ENCODE measurements at regions not wholly inside any gene's neighbourhood (a gene's known extent, or its start where the extent isn't known, plus 50 kb on each side); places are given as distances from the start of the nearest gene placed in this dataset.

DNA sequence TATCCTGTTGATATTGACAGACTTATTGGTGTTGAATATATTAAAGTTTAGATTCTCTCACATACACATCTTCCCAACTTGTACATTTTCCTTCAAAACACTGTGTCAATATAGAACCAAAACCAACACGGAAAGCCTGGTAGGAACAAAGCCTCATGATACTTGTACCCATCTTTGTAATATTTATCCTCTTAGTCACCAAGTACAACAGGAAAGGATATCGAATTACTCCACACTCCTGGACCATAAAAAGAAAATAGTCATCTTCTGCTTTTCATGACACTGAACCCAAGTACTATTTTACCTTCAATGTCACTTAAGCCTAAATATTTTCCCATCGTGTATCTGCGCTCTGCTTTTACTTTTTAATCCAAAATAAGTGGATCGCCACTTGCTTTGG is 702.9 kb upstream of the PCDH9 start (continued):
- TF ChIP-seq, protein P1, sequence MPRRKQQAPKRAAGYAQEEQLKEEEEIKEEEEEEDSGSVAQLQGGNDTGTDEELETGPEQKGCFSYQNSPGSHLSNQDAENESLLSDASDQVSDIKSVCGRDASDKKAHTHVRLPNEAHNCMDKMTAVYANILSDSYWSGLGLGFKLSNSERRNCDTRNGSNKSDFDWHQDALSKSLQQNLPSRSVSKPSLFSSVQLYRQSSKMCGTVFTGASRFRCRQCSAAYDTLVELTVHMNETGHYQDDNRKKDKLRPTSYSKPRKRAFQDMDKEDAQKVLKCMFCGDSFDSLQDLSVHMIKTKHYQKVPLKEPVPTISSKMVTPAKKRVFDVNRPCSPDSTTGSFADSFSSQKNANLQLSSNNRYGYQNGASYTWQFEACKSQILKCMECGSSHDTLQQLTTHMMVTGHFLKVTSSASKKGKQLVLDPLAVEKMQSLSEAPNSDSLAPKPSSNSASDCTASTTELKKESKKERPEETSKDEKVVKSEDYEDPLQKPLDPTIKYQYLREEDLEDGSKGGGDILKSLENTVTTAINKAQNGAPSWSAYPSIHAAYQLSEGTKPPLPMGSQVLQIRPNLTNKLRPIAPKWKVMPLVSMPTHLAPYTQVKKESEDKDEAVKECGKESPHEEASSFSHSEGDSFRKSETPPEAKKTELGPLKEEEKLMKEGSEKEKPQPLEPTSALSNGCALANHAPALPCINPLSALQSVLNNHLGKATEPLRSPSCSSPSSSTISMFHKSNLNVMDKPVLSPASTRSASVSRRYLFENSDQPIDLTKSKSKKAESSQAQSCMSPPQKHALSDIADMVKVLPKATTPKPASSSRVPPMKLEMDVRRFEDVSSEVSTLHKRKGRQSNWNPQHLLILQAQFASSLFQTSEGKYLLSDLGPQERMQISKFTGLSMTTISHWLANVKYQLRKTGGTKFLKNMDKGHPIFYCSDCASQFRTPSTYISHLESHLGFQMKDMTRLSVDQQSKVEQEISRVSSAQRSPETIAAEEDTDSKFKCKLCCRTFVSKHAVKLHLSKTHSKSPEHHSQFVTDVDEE (CRISPR knock-in tag; IDR thresholded peaks at IDR 0.05): no peak
- TF ChIP-seq ESRRG (CRISPR knock-in tag; IDR thresholded peaks at IDR 0.05) (no peak), ZFP3 (CRISPR knock-in tag; IDR thresholded peaks at IDR 0.05) (no peak), ARNTL (CRISPR knock-in tag; IDR thresholded peaks at IDR 0.05; ENCODE audit: borderline replicate concordance, low read depth) (no peak), ZNF70 (CRISPR knock-in tag; IDR thresholded peaks at IDR 0.05) (no peak), ZC3H10 (CRISPR knock-in tag; IDR thresholded peaks at IDR 0.05) (no peak), ZFP30 (CRISPR knock-in tag; IDR thresholded peaks at IDR 0.05) (no peak)
- TF ChIP-seq, protein P2, sequence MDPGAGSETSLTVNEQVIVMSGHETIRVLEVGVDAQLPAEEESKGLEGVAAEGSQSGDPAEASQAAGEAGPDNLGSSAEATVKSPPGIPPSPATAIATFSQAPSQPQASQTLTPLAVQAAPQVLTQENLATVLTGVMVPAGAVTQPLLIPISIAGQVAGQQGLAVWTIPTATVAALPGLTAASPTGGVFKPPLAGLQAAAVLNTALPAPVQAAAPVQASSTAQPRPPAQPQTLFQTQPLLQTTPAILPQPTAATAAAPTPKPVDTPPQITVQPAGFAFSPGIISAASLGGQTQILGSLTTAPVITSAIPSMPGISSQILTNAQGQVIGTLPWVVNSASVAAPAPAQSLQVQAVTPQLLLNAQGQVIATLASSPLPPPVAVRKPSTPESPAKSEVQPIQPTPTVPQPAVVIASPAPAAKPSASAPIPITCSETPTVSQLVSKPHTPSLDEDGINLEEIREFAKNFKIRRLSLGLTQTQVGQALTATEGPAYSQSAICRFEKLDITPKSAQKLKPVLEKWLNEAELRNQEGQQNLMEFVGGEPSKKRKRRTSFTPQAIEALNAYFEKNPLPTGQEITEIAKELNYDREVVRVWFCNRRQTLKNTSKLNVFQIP (CRISPR knock-in tag; IDR thresholded peaks at IDR 0.05; ENCODE audit: borderline replicate concordance, low read depth): no peak

DNA sequence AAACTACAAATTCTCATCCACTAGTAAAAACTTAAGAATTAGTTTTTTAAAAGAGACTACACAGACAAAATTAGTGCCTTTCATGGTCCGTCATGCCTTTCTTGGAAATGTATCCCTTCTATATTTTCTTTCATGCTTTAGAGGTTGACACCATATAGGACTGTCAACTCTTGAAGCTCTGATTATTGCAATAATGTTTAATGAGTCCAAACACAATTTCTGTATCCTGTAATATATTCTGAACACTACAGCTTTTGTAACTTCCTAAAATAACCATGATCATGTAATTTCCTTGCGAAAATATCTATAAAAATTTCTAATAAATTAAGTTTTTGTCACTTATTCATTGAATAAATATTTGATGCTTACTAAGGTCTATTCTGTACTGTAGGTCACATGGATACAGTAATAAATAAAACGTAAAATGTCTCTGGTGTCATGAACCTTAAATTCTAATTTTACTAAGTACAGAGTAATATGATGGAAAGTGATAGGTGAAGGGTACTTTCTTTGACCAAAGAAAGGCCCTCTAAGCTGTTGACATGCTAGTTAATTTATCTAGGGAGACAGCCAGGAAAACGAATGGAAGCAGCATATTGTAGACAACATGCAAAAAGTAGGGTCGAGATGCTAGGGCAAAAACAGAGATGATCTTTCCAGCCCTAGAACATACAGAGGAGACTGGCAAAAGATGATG is 687.3 kb upstream of the PCDH9 start:
- ATAC-seq: no peak

More for the DNA sequence above, 687.3 kb upstream of the PCDH9 start:
- TF ChIP-seq SNAI2 (CRISPR knock-in tag; IDR thresholded peaks at IDR 0.05): no peak
- no peak for TF ChIP-seq ARNTL (CRISPR knock-in tag; IDR thresholded peaks at IDR 0.05; ENCODE audit: borderline replicate concordance, low read depth)
- no peak for TF ChIP-seq BACH2 (CRISPR knock-in tag; IDR thresholded peaks at IDR 0.05; ENCODE audit: borderline replicate concordance)
- TF ChIP-seq, protein P1 (CRISPR knock-in tag; IDR thresholded peaks at IDR 0.05): no peak
- no peak for TF ChIP-seq ZNF565 (CRISPR knock-in tag; conservative IDR thresholded peaks at IDR 0.05; ENCODE audit: low read depth)
- TF ChIP-seq ZFP30 (CRISPR knock-in tag; IDR thresholded peaks at IDR 0.05): no peak
- no peak for TF ChIP-seq PPARA (CRISPR knock-in tag; IDR thresholded peaks at IDR 0.05; ENCODE audit: borderline replicate concordance)
- no peak for TF ChIP-seq ESRRG (CRISPR knock-in tag; IDR thresholded peaks at IDR 0.05)
- no peak for TF ChIP-seq ZNF70 (CRISPR knock-in tag; IDR thresholded peaks at IDR 0.05)
- no peak for TF ChIP-seq TOX (CRISPR knock-in tag; IDR thresholded peaks at IDR 0.05; ENCODE audit: borderline replicate concordance)
- TF ChIP-seq ZNF8 (CRISPR knock-in tag; IDR thresholded peaks at IDR 0.05): no peak
- TF ChIP-seq ZFP3 (CRISPR knock-in tag; IDR thresholded peaks at IDR 0.05): no peak
- TF ChIP-seq, protein P2 (CRISPR knock-in tag; IDR thresholded peaks at IDR 0.05; ENCODE audit: borderline replicate concordance, low read depth): no peak
- TF ChIP-seq, protein P3, sequence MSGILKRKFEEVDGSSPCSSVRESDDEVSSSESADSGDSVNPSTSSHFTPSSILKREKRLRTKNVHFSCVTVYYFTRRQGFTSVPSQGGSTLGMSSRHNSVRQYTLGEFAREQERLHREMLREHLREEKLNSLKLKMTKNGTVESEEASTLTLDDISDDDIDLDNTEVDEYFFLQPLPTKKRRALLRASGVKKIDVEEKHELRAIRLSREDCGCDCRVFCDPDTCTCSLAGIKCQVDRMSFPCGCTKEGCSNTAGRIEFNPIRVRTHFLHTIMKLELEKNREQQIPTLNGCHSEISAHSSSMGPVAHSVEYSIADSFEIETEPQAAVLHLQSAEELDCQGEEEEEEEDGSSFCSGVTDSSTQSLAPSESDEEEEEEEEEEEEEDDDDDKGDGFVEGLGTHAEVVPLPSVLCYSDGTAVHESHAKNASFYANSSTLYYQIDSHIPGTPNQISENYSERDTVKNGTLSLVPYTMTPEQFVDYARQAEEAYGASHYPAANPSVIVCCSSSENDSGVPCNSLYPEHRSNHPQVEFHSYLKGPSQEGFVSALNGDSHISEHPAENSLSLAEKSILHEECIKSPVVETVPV (CRISPR knock-in tag; IDR thresholded peaks at IDR 0.05): no peak
- TF ChIP-seq, protein P4, sequence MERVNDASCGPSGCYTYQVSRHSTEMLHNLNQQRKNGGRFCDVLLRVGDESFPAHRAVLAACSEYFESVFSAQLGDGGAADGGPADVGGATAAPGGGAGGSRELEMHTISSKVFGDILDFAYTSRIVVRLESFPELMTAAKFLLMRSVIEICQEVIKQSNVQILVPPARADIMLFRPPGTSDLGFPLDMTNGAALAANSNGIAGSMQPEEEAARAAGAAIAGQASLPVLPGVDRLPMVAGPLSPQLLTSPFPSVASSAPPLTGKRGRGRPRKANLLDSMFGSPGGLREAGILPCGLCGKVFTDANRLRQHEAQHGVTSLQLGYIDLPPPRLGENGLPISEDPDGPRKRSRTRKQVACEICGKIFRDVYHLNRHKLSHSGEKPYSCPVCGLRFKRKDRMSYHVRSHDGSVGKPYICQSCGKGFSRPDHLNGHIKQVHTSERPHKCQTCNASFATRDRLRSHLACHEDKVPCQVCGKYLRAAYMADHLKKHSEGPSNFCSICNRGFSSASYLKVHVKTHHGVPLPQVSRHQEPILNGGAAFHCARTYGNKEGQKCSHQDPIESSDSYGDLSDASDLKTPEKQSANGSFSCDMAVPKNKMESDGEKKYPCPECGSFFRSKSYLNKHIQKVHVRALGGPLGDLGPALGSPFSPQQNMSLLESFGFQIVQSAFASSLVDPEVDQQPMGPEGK (CRISPR knock-in tag; IDR thresholded peaks at IDR 0.05; ENCODE audit: borderline replicate concordance): no peak
- no peak for TF ChIP-seq GLIS3 (CRISPR knock-in tag; IDR thresholded peaks at IDR 0.05)
- TF ChIP-seq CSDC2 (CRISPR knock-in tag; IDR thresholded peaks at IDR 0.05): no peak
